ENCODE measurements at regions not wholly inside any gene's neighbourhood (a gene's known extent, or its start where the extent isn't known, plus 50 kb on each side); places are given as distances from the start of the nearest gene placed in this dataset.
"Not testable (repeated sequence)": the region's sequence is repeated elsewhere in the genome, so short reads cannot be mapped to it uniquely, and the experiment has no call there.

DNA sequence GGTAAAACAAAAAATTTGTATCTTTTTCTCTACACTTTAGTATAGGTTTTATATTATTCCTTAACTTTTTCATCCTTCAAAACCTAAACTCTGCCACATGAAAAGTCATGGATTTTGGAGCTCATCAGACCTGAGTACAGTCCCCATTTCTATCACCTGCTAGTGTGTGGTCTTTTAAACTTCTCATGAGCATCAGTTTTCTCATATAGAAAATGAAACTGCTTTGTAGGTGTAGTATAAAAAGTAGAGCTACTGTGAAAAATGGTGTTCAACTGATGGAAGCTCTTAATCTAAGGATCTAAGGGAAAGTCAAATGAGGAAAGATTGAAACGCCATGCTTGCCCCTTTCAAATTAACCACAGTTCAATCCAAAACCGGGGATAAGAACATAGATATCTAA lies 686.5 kb downstream of the MECOM start:
- no peak for DNase-seq (ENCODE audit: low spot score)

DNA sequence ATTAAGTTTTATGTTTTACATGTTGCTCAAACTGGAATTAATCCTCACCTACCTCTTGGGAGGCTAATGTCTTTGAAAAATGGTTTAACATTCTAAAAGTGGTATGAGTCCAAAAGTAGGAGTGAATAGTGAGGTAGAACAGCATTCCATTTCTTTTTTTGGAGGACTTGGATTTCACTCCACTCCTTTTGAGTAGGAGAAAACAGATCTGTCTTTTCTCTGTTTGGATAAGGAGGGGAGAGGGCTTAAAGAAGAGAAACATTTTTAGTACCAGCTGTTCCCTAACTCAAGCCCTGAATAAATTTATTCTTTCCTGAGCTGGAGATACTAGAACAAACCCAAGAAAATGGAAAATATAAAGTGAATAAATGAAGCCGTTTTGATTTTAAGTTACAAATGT lies 687.9 kb downstream of the MECOM start:
- no peak for DNase-seq (ENCODE audit: low spot score)

DNA sequence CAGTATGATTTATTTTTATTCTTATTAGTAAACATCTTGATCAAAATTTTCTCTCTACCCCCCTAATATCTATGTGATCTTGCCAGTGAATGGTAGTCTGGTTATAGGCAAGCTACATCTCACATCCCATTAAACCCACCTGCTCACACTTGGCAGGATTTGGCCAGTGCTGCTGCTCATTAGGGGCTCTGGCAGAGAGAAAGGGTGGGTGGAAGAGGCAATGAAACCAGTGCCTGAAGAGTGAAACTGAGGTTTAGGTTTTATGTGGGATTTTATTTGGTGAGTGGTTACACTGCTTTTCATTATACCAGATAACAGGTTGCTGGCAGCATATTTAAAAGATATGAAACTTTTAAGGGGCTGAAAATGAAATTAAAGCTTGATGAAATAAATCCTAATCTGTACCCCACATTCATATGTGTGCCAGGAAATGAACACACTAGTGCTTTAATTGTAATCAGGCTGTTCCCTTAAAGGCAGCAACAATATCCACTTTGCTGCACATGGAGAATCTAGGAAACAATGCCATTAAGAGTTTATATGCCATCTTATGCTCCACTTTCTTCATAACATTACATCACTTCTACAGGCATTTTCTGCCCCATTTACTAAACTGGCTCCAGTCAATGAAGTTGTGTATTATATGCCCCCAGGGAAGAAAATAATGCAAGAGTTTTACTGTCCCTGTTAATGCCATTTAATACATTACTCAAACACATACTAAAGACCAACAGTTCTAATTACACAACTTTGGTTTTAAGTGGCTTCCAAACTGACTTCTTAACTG lies 688.7 kb downstream of the MECOM start:
- DNase-seq (ENCODE audit: low spot score): no peak

DNA sequence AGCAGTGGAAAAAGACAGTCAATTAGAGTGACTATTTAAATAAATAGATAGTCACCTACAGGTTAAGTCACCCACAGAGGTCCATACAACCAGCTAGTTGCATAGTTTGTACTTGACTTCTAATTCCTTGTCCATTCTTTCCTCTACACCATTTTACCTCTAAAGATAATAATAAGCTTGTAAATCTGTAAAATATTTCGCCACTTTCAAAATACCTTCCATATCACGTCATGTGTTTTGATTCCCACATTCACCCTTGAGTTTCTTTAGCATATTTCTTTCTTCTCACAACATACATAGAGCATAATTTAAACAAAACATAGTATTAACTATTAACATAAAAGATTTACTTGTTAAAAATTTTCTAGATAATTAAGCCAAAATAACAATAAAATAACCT lies 689.6 kb downstream of the MECOM start:
- no peak for DNase-seq (ENCODE audit: low spot score)

DNA sequence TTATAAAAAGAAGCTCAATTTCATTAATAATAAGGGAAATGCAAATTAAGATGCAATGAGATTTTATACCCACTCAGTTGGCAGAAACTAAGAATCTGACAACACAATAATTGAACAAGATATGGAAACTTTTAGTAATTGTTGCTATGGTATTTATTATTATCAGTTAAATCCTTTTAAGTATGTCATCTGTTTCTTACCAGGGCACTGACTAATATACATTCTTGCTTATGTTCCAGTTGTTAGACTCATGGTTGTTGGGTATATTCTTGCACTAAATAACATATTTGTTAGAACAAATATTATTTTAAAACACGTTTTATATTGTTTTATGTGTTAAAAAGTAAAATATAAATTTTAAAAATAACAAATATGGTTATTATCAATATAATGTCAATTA lies 690.3 kb downstream of the MECOM start:
- no peak for DNase-seq (ENCODE audit: low spot score)

DNA sequence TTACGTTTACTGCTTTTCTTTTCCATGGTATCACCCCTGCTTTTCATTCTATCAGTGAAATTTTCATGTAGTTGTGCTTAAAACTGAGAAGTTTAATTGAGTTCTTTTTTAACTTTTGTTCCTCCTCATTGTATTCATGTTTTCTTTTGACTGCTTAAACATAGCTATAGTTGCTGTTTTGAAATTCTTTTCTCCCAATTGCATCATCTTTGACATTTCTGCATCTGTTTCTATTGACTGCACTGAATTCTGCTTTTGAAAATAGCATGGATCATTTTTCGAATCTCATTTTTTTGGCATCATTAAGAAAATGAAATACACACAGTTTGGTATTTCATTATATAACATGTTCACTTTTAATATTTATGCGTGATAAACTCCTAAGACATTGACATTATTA lies 694.9 kb downstream of the MECOM start:
- DNase-seq (ENCODE audit: low spot score): no peak

DNA sequence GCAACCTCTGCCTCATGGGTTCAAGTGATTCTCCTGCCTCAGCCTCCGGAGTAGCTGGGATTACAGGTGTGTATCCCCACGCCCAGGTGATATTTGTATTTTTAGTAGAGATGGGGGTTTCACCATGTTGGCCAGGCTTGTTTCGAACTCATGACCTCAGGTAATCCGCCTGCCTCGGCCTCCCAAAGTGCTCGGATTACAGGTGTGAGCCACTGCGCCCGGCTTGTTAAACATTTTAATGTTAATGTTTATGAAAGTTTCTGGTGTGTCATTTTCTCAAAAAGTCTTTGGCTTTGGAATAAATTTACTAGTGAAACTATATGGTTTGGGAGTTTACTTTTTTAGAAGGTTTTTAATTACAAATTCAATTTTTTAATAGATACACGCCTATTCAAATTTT lies 698.8 kb downstream of the MECOM start:
- DNase-seq (ENCODE audit: low spot score): no peak

DNA sequence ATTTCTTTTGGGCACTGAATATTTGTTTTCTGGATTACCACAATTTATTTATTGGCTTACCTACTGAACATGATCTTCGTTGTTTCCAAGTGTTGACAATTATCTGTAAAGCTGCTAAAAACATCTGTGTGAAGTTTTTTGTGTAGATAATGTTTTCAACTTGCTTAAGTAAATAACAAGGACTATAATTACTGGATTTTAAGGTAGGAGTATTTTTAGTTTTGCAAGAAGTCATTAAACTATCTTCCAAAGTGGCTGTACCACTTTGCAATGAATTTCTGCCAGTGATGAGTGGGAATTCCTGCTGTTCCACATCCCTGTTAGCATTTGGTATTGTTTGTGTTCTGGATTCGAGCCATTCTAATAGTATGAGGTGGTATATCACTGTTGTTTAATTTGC lies 702.2 kb downstream of the MECOM start:
- DNase-seq (ENCODE audit: low spot score): no peak

DNA sequence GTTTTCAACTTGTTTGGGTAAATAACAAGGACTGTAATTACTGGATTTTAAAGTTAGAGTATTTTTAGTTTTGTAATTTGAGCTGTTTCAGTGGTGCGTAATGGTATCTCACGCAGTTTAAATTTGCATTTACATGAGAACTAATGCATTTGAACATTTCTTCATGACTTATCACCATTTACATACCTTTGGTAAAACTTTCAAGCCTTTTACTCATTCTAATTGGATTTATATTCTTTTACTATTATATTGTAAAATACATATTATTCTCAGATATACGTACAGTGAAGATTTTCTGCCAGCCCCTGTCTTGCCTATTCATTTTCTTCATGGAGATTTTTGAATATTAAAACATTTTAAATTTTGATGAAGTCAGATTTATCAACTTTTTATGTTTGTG lies 703.8 kb downstream of the MECOM start:
- DNase-seq (ENCODE audit: low spot score): no peak

DNA sequence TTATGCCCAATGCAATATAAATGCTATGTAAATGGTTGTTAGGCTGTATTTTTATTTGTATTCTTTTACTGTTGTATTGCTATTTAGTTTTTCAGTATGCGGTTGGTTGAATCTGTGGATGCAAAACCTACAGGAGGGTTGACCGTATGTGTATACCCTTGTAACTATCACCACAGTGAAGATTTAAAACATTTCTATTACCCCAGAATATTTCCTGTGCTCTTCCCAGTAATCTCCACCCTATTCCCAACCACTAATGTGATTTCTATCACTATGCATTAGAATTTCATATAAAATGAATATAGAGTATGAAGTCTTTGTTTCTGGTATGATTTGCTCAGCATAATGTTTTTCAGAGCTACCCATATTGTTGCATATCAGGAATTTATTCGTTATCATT lies 705.0 kb downstream of the MECOM start:
- DNase-seq (ENCODE audit: low spot score): no peak

DNA sequence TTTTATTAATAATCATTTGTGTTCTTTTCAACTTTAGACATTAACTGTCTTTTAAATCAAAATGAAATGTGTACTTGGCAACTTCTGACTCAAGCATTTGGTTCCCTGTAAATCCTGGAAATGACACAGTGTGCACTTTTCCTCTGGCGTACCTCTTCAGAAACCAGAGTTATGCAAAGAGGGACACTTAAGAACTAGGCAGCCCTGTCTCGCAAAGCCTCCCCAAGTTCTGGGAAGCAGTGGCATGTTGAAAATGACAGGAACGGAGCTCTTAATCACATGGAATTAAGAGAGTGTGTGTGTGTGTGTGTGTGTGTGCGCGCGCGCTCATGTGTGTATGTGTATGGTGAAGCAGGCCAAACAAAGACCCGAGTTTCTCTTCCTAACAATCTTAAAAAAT lies 707.4 kb downstream of the MECOM start:
- DNase-seq (ENCODE audit: low spot score): no peak

DNA sequence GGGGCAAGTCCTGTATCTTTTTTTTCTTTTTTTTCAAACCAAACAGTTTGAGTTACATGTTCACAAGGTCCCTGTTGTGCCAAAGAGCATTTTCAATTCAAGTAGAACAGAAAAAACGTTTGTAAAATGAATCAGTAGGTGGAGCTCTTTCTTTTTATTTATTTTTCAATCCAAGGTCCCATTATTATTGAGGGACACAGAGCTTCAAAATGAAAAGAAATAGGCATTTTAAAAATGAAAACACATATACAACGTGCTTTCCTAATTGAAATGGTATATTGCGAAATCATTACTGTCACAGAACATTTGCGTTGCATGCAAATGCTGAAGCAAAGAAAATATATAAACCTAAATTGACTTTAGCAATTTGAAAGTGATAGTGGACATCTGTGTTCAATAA lies 711.0 kb downstream of the MECOM start:
- no peak for DNase-seq (ENCODE audit: low spot score)

DNA sequence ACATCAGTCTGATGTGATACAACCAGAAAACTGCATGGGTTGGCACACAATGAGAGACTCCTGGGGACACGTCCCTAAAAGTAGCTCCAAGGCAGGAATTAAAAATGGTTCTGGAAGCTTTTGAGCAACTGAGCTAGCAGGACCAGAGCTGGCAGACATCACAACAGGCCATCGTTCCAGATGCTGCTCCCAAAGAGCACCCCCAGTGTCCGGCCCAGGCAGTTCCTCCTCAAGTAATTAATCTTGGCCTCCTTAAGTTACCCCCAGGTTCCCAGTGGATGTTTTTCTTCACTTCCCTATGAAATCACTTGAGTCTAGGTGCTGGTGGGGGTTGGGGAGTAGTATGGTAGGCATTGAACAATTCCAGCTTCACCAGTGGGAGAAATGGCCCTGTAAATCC lies 711.6 kb downstream of the MECOM start:
- no peak for DNase-seq (ENCODE audit: low spot score)

DNA sequence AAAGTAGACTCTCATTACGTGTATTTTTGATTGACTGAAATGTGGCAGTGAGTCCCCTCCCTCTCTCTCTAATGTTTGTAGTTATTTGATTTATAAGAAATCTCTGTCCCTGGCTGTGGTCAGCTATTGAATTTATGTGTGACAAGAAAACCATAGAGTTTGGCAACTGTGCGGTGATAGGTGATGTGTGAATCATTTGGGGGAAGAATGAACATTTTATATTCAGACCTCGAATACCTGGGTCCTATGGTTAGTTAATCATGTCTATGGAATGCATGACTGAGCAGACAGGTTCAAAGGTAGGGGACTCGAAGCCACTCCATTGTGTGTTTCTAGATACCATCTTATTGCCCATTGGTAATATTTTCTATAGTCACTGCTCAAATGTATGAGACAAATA lies 712.1 kb downstream of the MECOM start:
- DNase-seq (ENCODE audit: low spot score): no peak

DNA sequence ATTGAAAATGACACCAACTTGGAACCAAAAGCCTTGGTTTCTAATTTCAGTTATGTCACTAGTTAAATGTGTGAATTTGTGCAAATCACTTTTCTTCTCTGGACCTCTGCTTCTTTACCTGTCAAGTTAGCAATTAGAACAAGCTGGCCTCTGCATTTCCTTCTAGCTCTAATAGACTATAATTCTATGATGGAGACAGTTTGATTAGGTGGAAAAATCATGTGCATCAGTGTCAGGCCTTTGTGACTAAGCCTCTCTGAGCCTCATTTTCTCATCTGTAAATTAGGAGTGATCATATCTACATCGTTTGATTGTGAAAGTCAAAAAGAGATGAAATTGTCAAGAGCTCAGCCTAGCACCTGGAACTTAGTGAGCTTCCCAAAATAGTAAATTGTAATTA lies 712.9 kb downstream of the MECOM start:
- no peak for DNase-seq (ENCODE audit: low spot score)

DNA sequence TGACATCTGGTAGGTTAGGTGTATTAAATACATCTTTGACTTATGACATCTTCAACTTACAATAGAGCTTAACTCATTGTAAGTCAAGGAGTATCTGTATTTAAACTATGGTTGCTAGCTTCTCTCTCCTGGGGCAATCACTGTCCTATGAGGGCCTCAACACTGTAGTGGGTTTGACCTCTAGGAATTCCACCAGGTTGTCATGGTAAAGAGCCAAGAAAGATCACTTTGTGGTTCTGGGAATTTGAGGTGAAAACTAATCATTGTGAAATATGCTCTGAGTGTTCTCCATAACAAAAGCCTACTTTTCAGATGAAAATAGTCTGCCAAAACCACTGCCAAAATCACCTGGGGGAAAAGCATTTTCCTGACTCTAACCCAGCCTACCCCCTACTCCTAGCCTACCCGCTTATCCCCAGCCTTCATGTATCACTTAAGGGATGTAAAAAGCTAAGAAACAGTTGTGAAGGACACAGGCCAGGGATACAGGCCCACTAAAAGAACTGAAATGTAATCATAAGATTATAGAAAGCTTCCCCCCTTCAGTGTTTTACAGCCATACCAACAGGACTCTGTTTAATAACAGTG lies 723.8 kb downstream of the MECOM start:
- DNase-seq (ENCODE audit: low spot score): no peak

DNA sequence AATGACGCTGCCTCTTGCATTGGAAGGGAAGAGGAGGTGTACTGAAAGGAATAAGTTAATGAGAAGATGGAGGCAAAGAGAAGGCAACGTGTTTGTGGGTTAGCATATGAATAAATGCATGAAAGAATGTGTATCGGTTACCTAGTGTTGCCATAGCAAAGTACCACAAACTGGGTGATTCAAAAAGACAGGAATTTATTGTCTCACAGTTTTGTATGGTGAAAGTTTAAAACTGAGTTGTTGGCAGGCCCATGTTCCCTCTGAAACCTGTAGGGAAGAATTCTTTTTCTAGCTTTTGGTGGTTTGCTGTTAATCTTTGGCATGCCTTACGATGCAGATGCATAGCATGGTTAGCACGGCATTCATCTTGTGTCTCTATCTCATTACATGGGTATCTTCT lies 729.9 kb downstream of the MECOM start:
- DNase-seq (ENCODE audit: low spot score): no peak

DNA sequence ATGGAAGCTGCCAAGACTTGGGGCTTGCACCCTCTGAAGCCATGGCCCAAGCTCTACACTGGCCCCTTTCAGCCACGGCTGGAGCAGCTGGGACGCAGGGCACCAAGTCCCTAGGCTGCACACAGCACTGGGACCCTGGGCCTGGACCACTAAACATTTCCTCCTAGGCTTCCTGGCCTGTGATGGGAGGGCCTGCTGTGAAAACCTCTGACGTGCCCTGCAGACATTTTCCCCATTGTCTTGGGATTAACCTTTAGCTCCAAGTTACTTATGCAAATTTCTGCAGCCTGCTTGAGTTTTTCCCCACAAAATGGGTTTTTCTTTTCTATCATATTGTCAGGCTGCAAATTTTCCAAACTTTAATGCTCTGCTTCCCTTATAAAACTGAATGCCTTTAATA lies 733.5 kb downstream of the MECOM start:
- DNase-seq (ENCODE audit: low spot score): not testable (repeated sequence)

DNA sequence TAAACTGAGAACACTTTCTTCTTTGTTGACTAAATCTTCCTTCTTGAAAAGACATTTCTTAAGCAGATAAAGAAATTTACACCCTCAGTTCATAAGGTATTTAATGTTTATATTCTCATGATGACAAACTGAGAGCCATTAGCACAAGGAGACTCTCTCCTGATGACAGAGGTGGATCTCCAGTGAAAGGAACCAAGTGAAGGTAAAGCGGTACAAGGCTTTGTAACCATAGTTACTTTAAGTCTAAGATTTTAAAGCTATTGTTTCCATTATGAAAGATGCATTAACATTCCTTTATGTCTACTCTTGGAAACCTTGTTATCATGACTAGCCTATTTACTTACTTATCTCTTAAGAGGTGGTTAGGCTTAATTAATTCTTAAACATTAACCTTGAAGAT lies 737.1 kb downstream of the MECOM start:
- DNase-seq (ENCODE audit: low spot score): no peak

DNA sequence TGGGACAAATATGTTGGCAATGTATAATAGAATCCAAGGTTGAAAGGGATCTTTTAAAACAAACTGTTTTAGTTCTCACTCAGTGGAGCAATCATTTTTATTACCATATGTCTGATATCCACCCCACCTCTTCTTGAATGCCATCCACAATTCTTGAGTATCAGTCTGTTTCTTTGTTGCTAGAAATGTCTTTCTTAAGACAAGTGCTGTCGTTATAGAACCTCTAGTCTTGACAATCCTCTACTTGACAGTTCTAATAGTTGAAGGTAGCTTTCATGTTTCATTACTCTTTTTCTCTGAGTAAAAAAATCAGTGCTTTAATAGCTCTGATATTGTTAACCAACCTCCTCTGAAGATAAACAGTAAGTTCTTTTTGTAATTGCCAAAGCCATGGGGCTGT lies 737.9 kb downstream of the MECOM start:
- no peak for DNase-seq (ENCODE audit: low spot score)

DNA sequence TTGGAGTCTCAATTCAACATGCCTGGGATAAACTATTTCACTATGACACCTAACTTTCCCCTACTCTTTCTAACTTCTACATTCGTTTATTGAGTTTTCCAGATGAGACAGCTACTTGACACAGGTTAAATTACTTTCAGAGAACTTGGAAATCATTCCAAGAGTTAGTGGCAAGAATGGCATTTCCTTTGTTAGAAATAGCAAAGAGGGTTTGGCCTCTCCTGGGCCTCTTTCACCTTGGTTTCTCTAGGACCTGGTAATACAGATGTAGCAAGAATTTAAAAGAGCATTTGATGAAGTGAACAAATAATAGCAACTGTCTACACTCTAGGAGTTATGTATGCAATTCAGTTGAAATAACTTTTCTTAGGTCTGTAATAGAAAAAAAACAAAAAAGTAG lies 748.9 kb downstream of the MECOM start:
- no peak for DNase-seq (ENCODE audit: low spot score)

DNA sequence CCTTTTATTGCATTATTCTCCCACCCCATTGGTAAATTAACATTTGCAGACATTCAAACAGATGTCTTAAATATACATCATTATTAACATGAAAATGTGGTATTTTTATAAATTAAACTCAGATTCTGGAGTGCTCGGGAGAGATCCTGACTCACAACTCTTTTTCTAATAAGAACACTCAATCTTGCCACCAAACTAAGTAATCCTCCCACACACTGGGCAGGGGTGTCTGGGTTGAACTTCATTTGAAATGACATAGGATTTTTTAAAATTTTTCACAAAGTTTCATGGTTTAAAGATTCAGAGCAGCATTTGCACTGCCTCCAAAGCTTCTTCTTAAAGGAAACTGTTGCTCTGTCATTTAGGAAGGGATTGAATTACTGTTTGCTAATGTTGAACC lies 754.3 kb downstream of the MECOM start:
- no peak for DNase-seq (ENCODE audit: low spot score)

DNA sequence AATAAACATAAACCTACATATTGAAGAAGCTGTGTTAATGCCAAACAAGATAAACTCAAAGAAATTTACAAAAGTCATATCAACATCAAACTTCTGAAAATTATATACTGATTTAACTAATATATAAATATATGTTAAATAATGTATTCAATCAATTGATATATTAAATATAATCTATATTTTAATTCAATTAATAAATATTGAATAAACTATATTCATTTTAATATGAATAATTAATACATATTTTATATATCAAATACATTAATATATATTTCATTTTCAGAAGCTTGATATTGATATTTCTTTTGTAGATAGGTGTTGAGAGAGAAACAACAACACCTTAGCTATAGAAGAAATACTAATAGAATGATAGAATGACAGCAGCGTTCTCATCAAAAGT lies 768.1 kb downstream of the MECOM start:
- no peak for DNase-seq (ENCODE audit: low spot score)

DNA sequence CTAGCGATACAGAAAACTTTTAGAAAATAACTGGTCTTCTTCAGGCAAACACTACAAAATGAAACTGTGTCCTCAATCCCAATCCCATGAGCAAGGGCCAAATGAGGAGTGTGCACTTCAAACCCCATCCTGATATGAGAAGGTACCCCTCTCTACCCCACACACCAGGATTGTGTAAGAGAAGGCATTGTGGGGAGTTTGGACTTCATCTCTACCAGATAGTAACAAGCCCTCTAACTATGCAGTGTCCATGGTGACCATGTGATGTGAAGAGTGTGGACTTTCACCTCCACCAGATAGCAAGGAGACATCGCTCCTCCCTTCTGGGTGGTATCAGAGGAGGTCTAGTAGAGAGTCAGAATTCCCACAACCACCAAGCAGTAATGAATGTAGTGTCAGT lies 769.3 kb downstream of the MECOM start:
- DNase-seq (ENCODE audit: low spot score): no peak

All from germinal center (tissue), 1 donor.